OCI-LY3 (cell line): ENCODE measurements at regions not wholly inside any gene's neighbourhood (a gene's known extent, or its start where the extent isn't known, plus 50 kb on each side); places are given as distances from the start of the nearest gene placed in this dataset.

ENCODE experiments used
- H2AFZ ChIP-seq: fragments of 200-600, 300-600 bp; shearing (Covaris generic); 2 replicates; pipeline ENCODE4 v1.6.0; 2014; ENCODE audit warnings: antibody characterized with exemption, low read depth, low read length
- H3K27ac ChIP-seq: fragments of 200-600, 300-600 bp; sonication (generic); 2 replicates; pipeline ENCODE4 v1.5.1; 2014; ENCODE audit warnings: mild to moderate bottlenecking, low read length, moderate library complexity, mixed read lengths
- H3K27me3 ChIP-seq: fragments of 200-600, 300-600 bp; sonication (generic); 2 replicates; pipeline ENCODE4 v1.6.1; 2014; ENCODE audit warnings: low read depth, low read length, mixed read lengths
- H3K36me3 ChIP-seq: fragments of 200-600, 300-600 bp; sonication (generic); replicated peaks from 2 replicates; pipeline ENCODE3; 2014; ENCODE audit warnings: low read depth, low read length, mixed read lengths
- H3K4me1 ChIP-seq: fragments of 300-600, 200-600 bp; sonication (generic); 2 replicates; pipeline ENCODE4 v1.6.1; 2014; ENCODE audit warnings: low read length, mixed read lengths
- H3K4me2 ChIP-seq: fragments of 200-600, 300-600 bp; sonication (generic); 2 replicates; pipeline ENCODE4 v1.6.1; 2014; ENCODE audit warnings: low read length, mixed read lengths
- H3K4me3 ChIP-seq: fragments of 300-600, 200-600 bp; sonication (generic); 2 replicates; pipeline ENCODE4 v1.5.1; 2014; ENCODE audit warnings: antibody characterized with exemption, mild to moderate bottlenecking, low read length, moderate library complexity
- H3K79me2 ChIP-seq: fragments of 300-600, 200-600 bp; shearing (Covaris generic); 2 replicates; pipeline ENCODE4 v1.6.1; 2014; ENCODE audit warnings: mild to moderate bottlenecking, low read length, mixed read lengths
- H3K9ac ChIP-seq: fragments of 300-600, 200-600 bp; shearing (Covaris generic); 2 replicates; pipeline ENCODE4 v1.6.0; 2014; ENCODE audit warnings: mild to moderate bottlenecking, low read length, moderate library complexity
- H3K9me3 ChIP-seq: fragments of 200-600, 300-600 bp; shearing (Covaris generic); 2 replicates; pipeline ENCODE4 v1.6.1; 2014; ENCODE audit warnings: low read length, mixed read lengths; ENCODE audit not compliant: insufficient read depth
- H4K20me1 ChIP-seq: fragments of 200-600, 300-600 bp; sonication (generic); 2 replicates; pipeline ENCODE4 v1.6.1; 2016; ENCODE audit warnings: low read length, mixed read lengths; ENCODE audit not compliant: insufficient read depth
- CTCF ChIP-seq: fragments of 200-600, 300-600 bp; sonication (generic); IDR thresholded peaks from 2 replicates; pipeline ENCODE4 v1.5.1; 2014; ENCODE audit warnings: antibody characterized with exemption, low read length, low read depth
- EZH2phosphoT487 ChIP-seq: fragments of 200-600 bp; shearing (Covaris generic); IDR thresholded peaks from 2 replicates; pipeline ENCODE4 v1.6.1; 2018; ENCODE audit warnings: antibody characterized with exemption, mixed run types, low read depth

- no peaks in the 10 kb centered on the region for H3K9me3 ChIP-seq
- no peak for TF ChIP-seq CTCF
- TF ChIP-seq EZH2phosphoT487 = no peak
- H4K20me1 ChIP-seq = no peaks in the 10 kb centered on the region
- no peak overlapping the region for H3K27ac ChIP-seq
- no peaks in the 10 kb centered on the region for H3K27me3 ChIP-seq
- no peak overlapping the region for H3K4me2 ChIP-seq
- H3K4me1 ChIP-seq = no peaks in the 10 kb centered on the region
- no peak overlapping the region for H2AFZ ChIP-seq
- H3K79me2 ChIP-seq = no peaks in the 10 kb centered on the region
- H3K36me3 ChIP-seq = no peaks in the 10 kb centered on the region
- H3K9ac ChIP-seq = no peak overlapping the region
- no peak overlapping the region for H3K4me3 ChIP-seq
These were observed 203.9 kb downstream of the PLK2 start for GRCh38 chr5:58255970-58256369.

GRCh38 chr5:58255386-58255785 lies 204.5 kb downstream of the PLK2 start:
- Histone ChIP-seq H3K36me3 (no peaks in the 10 kb centered on the region), H3K27me3 (no peaks in the 10 kb centered on the region), H3K4me1 (no peaks in the 10 kb centered on the region), H3K9me3 (no peaks in the 10 kb centered on the region), H2AFZ (no peak overlapping the region), H3K9ac (no peak overlapping the region), H3K27ac (no peak overlapping the region), H3K4me2 (no peak overlapping the region), H3K79me2 (no peaks in the 10 kb centered on the region), H4K20me1 (no peaks in the 10 kb centered on the region), H3K4me3 (no peak overlapping the region)
- TF ChIP-seq EZH2phosphoT487 (no peak), CTCF (no peak)

GRCh38 chr5:58248221-58248620 lies 211.7 kb downstream of the PLK2 start:
- no peaks in the 10 kb centered on the region for H3K27me3 ChIP-seq
- no peak overlapping the region for H3K27ac ChIP-seq
- H3K4me1 ChIP-seq = no peaks in the 10 kb centered on the region
- no peak overlapping the region for H2AFZ ChIP-seq
- H3K4me2 ChIP-seq = no peak overlapping the region
- H4K20me1 ChIP-seq = no peaks in the 10 kb centered on the region
- H3K79me2 ChIP-seq = no peaks in the 10 kb centered on the region
- H3K9ac ChIP-seq = no peak overlapping the region
- H3K4me3 ChIP-seq = no peak overlapping the region
- TF ChIP-seq EZH2phosphoT487 = no peak
- no peak for TF ChIP-seq CTCF
- no peaks in the 10 kb centered on the region for H3K9me3 ChIP-seq
- H3K36me3 ChIP-seq = no peaks in the 10 kb centered on the region

- Histone ChIP-seq H3K4me3 (no peak overlapping the region), H3K27me3 (no peaks in the 10 kb centered on the region), H3K9me3 (no peaks in the 10 kb centered on the region), H3K36me3 (no peaks in the 10 kb centered on the region), H3K4me1 (no peaks in the 10 kb centered on the region), H3K9ac (no peak overlapping the region), H2AFZ (no peak overlapping the region), H3K27ac (no peak overlapping the region), H3K4me2 (no peak overlapping the region), H4K20me1 (no peaks in the 10 kb centered on the region), H3K79me2 (no peaks in the 10 kb centered on the region)
- TF ChIP-seq CTCF (no peak), EZH2phosphoT487 (no peak)
These were observed 213.4 kb downstream of the PLK2 start for GRCh38 chr5:58246461-58246944.
